Retinal pigment epithelial cell (primary cell): ENCODE measurements at regions not wholly inside any gene's neighbourhood (a gene's known extent, or its start where the extent isn't known, plus 50 kb on each side); places are given as distances from the start of the nearest gene placed in this dataset.

Experiments
- DNase-seq: peaks from one replicate; pipeline ENCODE4 v3.0.0-alpha.2; 2010; ENCODE audit warnings: low read depth
- H3K4me3 ChIP-seq: 2 replicates; pipeline ENCODE4 v1.5.1; 2011; ENCODE audit warnings: mild to moderate bottlenecking, low read length, control low read depth, moderate library complexity
- CTCF ChIP-seq: conservative IDR thresholded peaks from 2 replicates; pipeline ENCODE4 v1.5.1; 2011; ENCODE audit warnings: low read depth, low read length, control low read depth, inconsistent platforms

GRCh38 chr2:43012966-43013365 lies 213.4 kb downstream of the ZFP36L2 start:
- no peak for TF ChIP-seq CTCF

GRCh38 chr2:43011158-43011491 lies 215.3 kb downstream of the ZFP36L2 start:
- no peak overlapping the region for H3K4me3 ChIP-seq
- no peak for TF ChIP-seq CTCF
- no peak for DNase-seq

More at GRCh38 chr2:43012966-43013365, 213.4 kb downstream of the ZFP36L2 start:
- no peak for DNase-seq
- H3K4me3 ChIP-seq = no peak overlapping the region

GRCh38 chr2:43010438-43011157 lies 215.8 kb downstream of the ZFP36L2 start:
- DNase-seq = no peak
- no peak for TF ChIP-seq CTCF
- H3K4me3 ChIP-seq = no peak overlapping the region

GRCh38 chr2:43009448-43009847 lies 217.0 kb downstream of the ZFP36L2 start:
- H3K4me3 ChIP-seq = no peak overlapping the region
- DNase-seq = no peak
- TF ChIP-seq CTCF = no peak

GRCh38 chr2:43008388-43008787 lies 216.0 kb upstream of the HAAO start:
- no peak overlapping the region for H3K4me3 ChIP-seq
- no peak for TF ChIP-seq CTCF
- DNase-seq = no peak

GRCh38 chr2:43007901-43008300 lies 215.5 kb upstream of the HAAO start:
- no peak overlapping the region for H3K4me3 ChIP-seq
- DNase-seq = no peak
- no peak for TF ChIP-seq CTCF

GRCh38 chr2:43006834-43007543 lies 214.6 kb upstream of the HAAO start:
- TF ChIP-seq CTCF = no peak
- no peak for DNase-seq
- no peak overlapping the region for H3K4me3 ChIP-seq
